GM21526 (cell line): ENCODE measurements at regions not wholly inside any gene's neighbourhood (a gene's known extent, or its start where the extent isn't known, plus 50 kb on each side); places are given as distances from the start of the nearest gene placed in this dataset.
"Not testable (repeated sequence)": the region's sequence is repeated elsewhere in the genome, so short reads cannot be mapped to it uniquely, and the experiment has no call there.

ENCODE experiments used
- ATAC-seq: cut with Tn5 transposase; IDR thresholded peaks from one replicate; pipeline ENCODE4 v1.9.1; 2021; ENCODE audit warnings: moderate library complexity; ENCODE audit not compliant: unreplicated experiment, low FRiP score

GRCh38 chr6:98088537-98088936, 745.8 kb upstream of the POU3F2 start:
- ATAC-seq, result not testable (repeated sequence)

- ATAC-seq, result no peak
These were observed 742.0 kb upstream of the POU3F2 start for GRCh38 chr6:98092331-98092730.

- ATAC-seq, result no peak
These were observed 739.7 kb upstream of the POU3F2 start for GRCh38 chr6:98094696-98095095.

DNA sequence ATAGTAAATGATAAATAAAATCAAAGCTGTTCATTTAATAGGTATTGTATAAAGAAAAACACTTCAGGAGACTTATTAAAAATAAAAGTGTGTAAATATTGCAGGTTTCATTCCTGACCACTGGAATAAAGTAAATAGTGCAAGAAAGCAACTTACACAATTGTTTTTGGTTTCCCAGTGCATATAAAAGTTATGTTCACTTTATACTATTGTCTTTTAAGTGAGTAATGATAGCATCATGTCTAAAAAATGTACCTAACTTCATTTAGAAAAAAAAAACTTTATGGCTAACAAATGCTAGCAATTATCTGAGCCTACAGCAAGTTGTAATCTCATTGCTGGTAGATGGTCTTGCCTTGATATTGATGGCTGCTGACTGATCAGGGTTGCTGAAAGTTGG, 726.6 kb upstream of the POU3F2 start:
- ATAC-seq, result no peak

GRCh38 chr6:98116455-98116854, 717.9 kb upstream of the POU3F2 start:
- ATAC-seq, result no peak

DNA sequence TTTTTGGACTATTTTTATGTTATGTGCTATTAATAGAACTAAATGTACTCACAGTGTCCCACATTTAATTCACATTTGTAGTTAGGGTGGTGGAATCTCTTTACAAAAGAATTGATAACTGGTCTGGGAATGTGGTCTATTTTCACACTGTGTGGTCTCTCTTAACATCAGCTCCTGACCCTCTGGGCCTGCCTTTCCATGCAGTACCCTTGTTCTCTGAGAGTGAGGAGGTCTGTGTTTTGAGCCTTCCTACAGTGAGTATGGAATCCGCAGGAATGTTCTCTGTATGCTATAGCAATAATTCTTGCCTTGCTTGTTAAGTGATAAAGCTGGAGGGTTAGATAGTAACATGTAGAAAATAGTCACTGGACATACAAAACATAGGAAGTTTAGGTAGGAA, 717.3 kb upstream of the POU3F2 start:
- no peak for ATAC-seq

DNA sequence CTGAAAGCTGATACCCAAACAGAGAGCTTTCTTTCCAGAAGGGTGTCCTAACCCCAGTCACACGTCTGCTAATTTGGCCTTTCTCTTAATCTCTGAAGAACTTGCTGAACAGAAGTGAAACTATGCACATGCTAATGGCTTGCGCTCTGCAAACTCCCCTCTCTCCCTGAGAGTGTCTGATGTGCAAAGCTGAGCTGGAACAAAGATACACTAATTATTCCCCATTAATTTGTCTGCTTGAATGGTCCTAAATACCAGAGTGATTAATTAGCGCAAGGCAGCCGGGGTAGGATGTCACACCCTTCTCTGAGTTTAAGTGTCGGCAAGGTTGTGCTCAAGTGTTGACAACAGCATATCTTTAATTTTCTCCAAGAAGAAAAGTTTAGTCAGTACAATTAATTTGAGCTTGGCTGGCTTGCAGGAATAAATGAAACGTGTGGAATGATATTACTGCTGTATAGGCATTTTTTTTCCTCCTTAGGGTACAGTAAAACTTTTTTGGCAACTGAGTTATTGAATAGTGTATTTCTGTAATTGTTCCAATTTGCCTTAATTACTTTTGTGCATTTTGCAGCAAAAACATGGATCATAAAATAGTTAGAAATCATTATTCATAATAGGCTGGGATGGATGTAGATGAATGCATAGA, 715.9 kb upstream of the POU3F2 start:
- ATAC-seq, result no peak

- no peak for ATAC-seq
These were observed 710.2 kb upstream of the POU3F2 start for GRCh38 chr6:98124171-98124570.

GRCh38 chr6:98131290-98131990, 702.9 kb upstream of the POU3F2 start:
- ATAC-seq, result no peak

DNA sequence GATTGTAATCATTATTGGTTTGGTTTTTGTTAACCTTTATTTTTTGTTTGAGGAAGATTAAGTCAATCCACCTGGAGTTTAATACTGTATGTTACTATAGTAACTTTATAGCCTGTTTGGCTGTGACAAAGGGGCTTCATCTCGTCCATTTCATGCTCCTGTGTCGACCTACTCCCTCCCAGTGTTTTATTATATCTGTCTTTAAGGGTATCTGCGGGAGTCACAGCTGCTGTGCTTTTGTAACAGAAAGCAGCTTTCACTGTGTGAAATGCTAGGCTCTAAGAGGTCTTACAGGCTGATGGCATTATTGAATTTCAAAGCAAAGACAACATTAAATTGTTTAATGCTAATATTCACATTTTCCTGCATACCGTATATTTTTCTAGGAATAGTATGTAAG, 698.0 kb upstream of the POU3F2 start:
- ATAC-seq, result no peak

DNA sequence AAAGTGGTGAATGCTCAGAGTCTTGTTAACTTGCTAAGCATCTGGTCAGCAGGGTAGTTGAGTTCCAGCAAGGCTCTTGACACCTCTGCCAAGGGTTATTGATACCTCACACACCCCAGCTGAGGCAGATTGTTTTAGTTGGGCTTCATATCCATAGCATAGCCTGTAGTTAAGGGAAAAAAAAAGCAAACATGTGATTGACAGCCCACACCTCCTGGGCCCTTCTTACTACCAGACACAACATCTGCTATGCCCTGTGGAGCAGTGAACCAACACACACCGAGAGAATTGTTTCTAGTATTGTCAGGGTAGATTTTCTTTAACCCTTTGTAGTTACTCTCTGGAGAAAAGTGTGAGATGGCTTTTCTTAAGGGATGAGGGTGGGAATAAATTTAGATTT, 697.0 kb upstream of the POU3F2 start:
- no peak for ATAC-seq

GRCh38 chr6:98142839-98143238, 691.5 kb upstream of the POU3F2 start:
- ATAC-seq, result no peak

GRCh38 chr6:98146656-98147055, 687.7 kb upstream of the POU3F2 start:
- no peak for ATAC-seq

DNA sequence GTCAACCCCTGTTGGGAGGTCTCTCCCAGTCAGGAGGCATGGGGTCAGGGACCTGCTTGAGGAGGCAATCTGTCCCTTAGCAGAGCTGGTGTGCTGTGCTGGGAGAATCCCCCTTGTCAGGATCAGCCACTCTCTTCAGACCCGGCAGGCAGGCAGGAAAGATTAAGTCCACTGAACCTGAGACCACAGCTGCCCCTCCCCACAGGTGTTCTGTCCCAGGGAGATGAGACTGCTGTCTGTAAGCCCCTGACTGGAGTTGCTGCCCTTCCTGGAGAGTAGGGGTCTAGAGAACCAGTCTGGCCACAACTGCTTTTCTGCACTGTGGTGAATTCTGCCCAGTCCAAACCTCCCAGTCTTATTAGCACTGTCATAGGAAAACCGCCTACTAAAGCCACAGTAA, 677.8 kb upstream of the POU3F2 start:
- ATAC-seq, result no peak

DNA sequence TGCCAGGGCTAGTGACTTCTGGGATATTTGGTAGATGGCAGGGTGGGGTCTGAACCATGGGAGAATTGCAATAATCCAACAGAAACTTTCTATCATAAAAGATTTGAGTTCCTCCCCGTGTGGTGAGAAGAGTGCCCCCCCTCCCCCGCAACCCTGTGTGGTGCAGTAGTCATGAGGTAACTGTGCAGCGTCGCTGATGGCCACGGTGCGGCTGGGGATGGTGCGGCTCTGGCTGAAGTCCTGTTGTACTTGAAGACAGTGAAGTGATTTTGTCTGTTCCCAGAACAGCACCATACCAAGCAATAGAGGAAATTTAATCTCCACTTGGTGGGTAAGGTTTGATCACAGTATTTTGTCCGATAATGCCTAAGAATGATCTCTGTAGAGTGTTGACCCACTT, 654.8 kb upstream of the POU3F2 start:
- ATAC-seq, result no peak

DNA sequence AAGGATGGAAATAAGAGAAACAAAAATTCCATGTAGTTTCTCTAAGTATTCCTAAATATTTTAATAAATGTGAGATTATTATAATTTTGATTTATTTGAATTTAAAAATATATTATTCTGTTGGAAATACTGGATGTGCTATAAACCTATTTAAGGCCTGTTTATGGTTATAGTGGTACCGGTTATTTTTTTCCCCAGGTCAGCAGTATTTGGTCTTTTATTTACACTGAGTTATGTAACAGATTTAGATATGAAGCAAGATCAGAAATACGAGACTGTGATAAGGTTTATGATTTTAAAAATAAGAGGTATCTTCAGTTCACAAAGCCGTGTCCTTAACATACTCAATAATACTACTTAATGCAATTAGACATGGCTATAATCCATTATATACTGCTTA, 634.3 kb upstream of the POU3F2 start:
- no peak for ATAC-seq

GRCh38 chr6:98203170-98203806, 631.1 kb upstream of the POU3F2 start:
- no peak for ATAC-seq

DNA sequence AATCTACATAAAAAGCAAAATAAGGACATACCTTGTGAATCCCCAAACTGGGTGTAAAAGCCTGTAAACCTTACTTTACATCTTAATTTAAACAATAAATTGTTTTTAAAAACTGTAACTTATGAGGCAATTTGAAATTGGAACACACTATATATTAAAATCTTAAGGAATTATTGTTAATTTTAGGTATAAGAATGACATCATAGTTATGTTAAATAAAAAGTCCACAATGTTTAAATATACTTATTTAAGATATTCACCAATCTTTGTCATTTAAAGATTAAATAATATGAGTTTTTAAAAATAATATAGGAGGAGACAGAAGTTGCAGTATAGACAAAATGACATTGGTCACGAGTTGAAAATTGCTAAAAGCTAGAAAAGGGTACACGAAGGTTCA, 621.9 kb upstream of the POU3F2 start:
- ATAC-seq, result no peak

DNA sequence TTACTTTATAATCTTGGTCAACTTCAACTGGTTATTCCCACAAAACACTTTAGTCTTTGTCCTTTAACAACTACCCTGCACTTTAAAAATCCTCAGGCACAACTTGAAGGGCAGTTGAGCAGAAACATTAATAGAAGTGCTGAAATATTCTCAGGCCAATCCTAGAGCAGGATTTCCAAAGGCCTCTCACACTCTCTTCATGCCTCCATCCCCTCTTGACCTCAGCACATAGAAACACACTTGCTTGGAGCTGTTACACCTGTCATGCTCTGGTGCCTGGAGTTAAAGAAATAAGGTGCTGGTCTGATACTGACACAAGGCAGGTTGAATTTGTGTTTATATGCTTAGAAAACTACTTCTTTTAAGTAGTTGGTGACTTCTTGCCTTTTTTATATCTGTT, 618.8 kb upstream of the POU3F2 start:
- no peak for ATAC-seq

DNA sequence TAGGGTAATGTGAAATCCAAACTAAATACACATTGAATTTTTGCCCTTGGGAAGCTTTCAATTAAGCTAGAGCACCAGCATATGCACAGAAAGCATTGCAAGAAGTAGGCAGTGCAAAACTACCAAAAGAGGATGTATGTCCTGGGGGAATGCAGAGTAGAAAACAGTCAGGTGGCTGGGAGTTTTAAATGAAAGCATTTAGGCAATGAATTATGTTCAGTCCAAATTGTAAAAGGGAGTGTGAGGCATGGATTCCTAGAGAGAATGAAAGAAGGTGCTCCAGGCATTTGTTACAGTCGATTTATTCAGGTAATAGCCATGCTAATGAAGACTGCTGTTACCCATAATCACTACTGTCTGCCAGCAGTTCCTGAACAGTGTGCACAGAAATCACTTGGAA, 604.1 kb upstream of the POU3F2 start:
- no peak for ATAC-seq

GRCh38 chr6:98239057-98239456, 595.3 kb upstream of the POU3F2 start:
- ATAC-seq, result no peak

DNA sequence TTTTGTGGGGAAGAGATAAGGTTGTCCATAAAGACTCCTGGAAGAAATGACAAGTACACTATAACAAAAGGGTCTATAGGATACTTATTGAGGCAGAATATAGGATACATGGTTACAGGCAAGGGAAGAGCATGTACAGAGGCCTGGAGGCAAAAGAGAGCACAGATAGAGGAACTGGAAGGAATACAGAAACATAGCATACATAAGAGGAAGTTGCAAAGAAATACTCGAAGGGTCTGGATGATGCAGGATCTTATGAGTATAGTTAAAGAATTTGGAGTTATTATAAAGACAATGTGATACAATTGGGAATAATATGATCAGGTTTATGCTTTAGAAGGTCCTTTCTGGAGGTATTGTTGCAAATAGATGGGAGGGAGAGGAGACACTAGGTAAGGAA, 592.7 kb upstream of the POU3F2 start:
- no peak for ATAC-seq
